NCI-H146 treated with DMSO at 0.1 percent for 48 hours (cell line): ENCODE measurements at regions not wholly inside any gene's neighbourhood (a gene's known extent, or its start where the extent isn't known, plus 50 kb on each side); places are given as distances from the start of the nearest gene placed in this dataset.

ENCODE experiments used
- DNase-seq: peaks from one replicate; lab custom pipeline; 2025; ENCODE audit not compliant: unreplicated experiment; lab: John Stamatoyannopoulos, UW

GRCh38 chr2:6793371-6793770 is 72.3 kb downstream of the CMPK2 start:
- no peak for DNase-seq

GRCh38 chr2:6793913-6794312 is 71.8 kb downstream of the CMPK2 start:
- DNase-seq = no peak

GRCh38 chr2:6794448-6794847 is 71.3 kb downstream of the CMPK2 start:
- no peak for DNase-seq
